ENCODE measurements at regions not wholly inside any gene's neighbourhood (a gene's known extent, or its start where the extent isn't known, plus 50 kb on each side); places are given as distances from the start of the nearest gene placed in this dataset.

DNA sequence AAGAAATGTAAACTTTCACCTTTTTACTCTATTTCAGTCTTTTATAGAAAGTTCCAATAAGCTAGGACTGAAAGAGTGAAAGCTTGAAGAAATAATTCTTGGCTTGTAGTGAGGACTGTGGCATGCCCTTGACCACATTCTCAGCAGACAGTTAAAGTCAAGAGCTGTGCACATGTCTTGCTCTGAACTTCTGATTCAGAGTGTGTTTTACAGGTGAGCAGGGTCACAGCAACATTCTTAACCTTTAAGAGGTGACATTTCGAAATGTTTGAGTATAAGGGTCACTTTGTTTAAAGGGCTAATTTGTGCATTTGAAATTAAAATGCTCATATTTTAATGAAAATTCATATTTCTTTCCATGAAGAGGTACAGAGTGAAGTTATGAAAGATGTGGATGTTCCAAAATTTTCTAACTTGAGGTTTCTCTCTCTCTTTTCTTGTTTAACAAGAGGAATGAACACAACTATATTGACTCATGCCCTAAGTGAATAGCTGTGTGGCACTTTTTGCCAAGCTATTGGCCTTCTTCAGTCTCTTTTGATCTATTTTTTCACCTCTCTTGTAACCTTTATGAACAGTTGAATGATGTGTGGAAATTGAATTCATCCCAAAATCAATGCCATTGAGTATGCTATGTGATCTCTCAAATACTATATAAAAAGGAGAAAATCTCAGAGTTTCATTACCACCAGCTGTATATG is 918.1 kb downstream of the ADGRL2 start:
- TF ChIP-seq, protein P1, sequence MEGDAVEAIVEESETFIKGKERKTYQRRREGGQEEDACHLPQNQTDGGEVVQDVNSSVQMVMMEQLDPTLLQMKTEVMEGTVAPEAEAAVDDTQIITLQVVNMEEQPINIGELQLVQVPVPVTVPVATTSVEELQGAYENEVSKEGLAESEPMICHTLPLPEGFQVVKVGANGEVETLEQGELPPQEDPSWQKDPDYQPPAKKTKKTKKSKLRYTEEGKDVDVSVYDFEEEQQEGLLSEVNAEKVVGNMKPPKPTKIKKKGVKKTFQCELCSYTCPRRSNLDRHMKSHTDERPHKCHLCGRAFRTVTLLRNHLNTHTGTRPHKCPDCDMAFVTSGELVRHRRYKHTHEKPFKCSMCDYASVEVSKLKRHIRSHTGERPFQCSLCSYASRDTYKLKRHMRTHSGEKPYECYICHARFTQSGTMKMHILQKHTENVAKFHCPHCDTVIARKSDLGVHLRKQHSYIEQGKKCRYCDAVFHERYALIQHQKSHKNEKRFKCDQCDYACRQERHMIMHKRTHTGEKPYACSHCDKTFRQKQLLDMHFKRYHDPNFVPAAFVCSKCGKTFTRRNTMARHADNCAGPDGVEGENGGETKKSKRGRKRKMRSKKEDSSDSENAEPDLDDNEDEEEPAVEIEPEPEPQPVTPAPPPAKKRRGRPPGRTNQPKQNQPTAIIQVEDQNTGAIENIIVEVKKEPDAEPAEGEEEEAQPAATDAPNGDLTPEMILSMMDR (IDR thresholded peaks at IDR 0.05; ENCODE audit: extremely low read depth, insufficient read depth, missing control alignments): no peak
- in situ Hi-C loops (cut with MboI; ENCODE audit: low pct_unique_long_range_greater_than_20kb, low sequenced_read_pairs, unreplicated experiment): no loop called here
- DNase-seq (ENCODE audit: low spot score): no peak

DNA sequence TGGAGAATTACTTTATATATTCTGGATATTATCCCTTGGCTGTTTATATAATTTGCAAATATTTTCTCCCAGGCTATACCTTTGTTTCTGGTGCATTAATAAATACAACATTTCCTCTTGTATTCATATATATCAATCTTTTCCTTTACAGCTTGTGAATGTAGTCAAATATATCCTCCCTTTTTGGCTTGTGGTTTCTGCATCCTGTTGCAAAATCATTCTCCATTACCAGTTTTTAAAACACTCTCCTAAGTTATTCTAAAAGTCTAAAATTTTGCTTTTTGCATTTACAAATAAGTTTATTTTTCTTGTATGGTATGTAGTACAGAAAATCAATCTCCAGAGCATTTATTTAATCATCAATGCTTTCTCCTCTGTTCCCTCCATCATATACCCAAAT is 909.4 kb downstream of the ADGRL2 start:
- in situ Hi-C loops (cut with MboI; ENCODE audit: low pct_unique_long_range_greater_than_20kb, low sequenced_read_pairs, unreplicated experiment): no loop called here
- TF ChIP-seq, protein P1 (IDR thresholded peaks at IDR 0.05; ENCODE audit: extremely low read depth, insufficient read depth, missing control alignments): no peak
- DNase-seq (ENCODE audit: low spot score): no peak

- in situ Hi-C loops (cut with MboI; ENCODE audit: low pct_unique_long_range_greater_than_20kb, low sequenced_read_pairs, unreplicated experiment): no loop called here
- DNase-seq (ENCODE audit: low spot score): no peak
- TF ChIP-seq, protein P1 (IDR thresholded peaks at IDR 0.05; ENCODE audit: extremely low read depth, insufficient read depth, missing control alignments): no peak
Measured at GRCh38 chr1:82707681-82708080, 906.9 kb downstream of the ADGRL2 start.

GRCh38 chr1:82706741-82707140 is 906.0 kb downstream of the ADGRL2 start:
- no peak for DNase-seq (ENCODE audit: low spot score)
- TF ChIP-seq, protein P1 (IDR thresholded peaks at IDR 0.05; ENCODE audit: extremely low read depth, insufficient read depth, missing control alignments): no peak
- in situ Hi-C loops (cut with MboI; ENCODE audit: low pct_unique_long_range_greater_than_20kb, low sequenced_read_pairs, unreplicated experiment): no loop called here

GRCh38 chr1:82704966-82705365 is 904.2 kb downstream of the ADGRL2 start:
- DNase-seq (ENCODE audit: low spot score): no peak
- TF ChIP-seq, protein P1 (IDR thresholded peaks at IDR 0.05; ENCODE audit: extremely low read depth, insufficient read depth, missing control alignments): no peak
- in situ Hi-C loops (cut with MboI; ENCODE audit: low pct_unique_long_range_greater_than_20kb, low sequenced_read_pairs, unreplicated experiment): no loop called here

- in situ Hi-C loops (cut with MboI; ENCODE audit: low pct_unique_long_range_greater_than_20kb, low sequenced_read_pairs, unreplicated experiment): no loop called here
- TF ChIP-seq, protein P1 (IDR thresholded peaks at IDR 0.05; ENCODE audit: extremely low read depth, insufficient read depth, missing control alignments): no peak
- no peak for DNase-seq (ENCODE audit: low spot score)
Measured at GRCh38 chr1:82704393-82704792, 903.7 kb downstream of the ADGRL2 start.

Data from GM13977 (cell line).